SK-N-SH treated with all-trans-retinoic acid at 6 μM for 48 hours (cell line): ENCODE measurements at regions not wholly inside any gene's neighbourhood (a gene's known extent, or its start where the extent isn't known, plus 50 kb on each side); places are given as distances from the start of the nearest gene placed in this dataset.

Experiments
- CSDC2 ChIP-seq: fragments of 250-450 bp; sonication (Bioruptor Pico); IDR thresholded peaks from 2 replicates; pipeline ENCODE4 v1.5.0; 2020; ENCODE audit warnings: mild to moderate bottlenecking, moderate library complexity
- OSR1 ChIP-seq: fragments of 250-450 bp; sonication (Bioruptor Pico); IDR thresholded peaks from 2 replicates; pipeline ENCODE4 v1.8.0; 2022; ENCODE audit warnings: moderate library complexity, mild to moderate bottlenecking, inconsistent platforms
- ZC3H10 ChIP-seq: fragments of 250-450 bp; sonication (Bioruptor Pico); IDR thresholded peaks from 2 replicates; pipeline ENCODE4 v1.5.1; 2021; ENCODE audit warnings: mild to moderate bottlenecking, moderate library complexity
- ZNF565 ChIP-seq: fragments of 450-650 bp; formaldehyde crosslinking; conservative IDR thresholded peaks from 2 replicates; pipeline ENCODE4 v1.5.0; 2020; ENCODE audit warnings: low read depth, mild to moderate bottlenecking, moderate library complexity
- ZNF70 ChIP-seq: fragments of 450-650 bp; formaldehyde crosslinking; IDR thresholded peaks from 2 replicates; pipeline ENCODE4 v1.5.0; 2020; ENCODE audit warnings: mild to moderate bottlenecking, moderate library complexity
- TF ChIP-seq, protein P1 (sequence below): fragments of 250-450 bp; sonication (Bioruptor Pico); IDR thresholded peaks from 2 replicates; pipeline ENCODE4 v1.5.1; 2020; ENCODE audit warnings: low read depth, mild to moderate bottlenecking, moderate library complexity
- TF ChIP-seq, protein P2 (sequence below): fragments of 250-450 bp; sonication (Bioruptor Pico); IDR thresholded peaks from 2 replicates; pipeline ENCODE4 v1.8.0; 2021; ENCODE audit warnings: low read depth, mild to moderate bottlenecking, moderate library complexity, borderline replicate concordance

DNA sequence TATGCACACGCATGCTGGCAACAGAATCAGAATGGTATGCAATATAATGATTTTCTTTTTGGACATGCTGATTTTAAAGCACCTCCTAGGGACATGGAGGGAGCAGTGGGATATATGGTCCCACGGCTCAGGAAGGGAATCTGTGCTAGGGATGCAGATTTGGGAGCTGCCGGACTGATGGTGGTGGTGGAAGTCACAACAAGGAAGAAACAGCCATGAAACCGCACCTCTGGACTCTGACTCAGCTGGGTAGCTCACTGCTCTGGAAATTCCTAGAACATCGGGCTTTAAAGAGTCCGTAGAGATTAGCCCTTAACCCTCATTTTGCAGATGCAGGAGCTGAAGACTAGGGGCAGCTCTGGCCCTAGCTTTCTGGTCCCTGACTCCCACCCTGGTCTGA lies 364.3 kb upstream of the KLHL29 start:
- TF ChIP-seq ZC3H10 = no peak
- no peak for TF ChIP-seq ZNF565
- TF ChIP-seq, protein P1, sequence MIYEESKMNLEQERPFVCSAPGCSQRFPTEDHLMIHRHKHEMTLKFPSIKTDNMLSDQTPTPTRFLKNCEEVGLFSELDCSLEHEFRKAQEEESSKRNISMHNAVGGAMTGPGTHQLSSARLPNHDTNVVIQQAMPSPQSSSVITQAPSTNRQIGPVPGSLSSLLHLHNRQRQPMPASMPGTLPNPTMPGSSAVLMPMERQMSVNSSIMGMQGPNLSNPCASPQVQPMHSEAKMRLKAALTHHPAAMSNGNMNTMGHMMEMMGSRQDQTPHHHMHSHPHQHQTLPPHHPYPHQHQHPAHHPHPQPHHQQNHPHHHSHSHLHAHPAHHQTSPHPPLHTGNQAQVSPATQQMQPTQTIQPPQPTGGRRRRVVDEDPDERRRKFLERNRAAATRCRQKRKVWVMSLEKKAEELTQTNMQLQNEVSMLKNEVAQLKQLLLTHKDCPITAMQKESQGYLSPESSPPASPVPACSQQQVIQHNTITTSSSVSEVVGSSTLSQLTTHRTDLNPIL (CRISPR knock-in tag) = no peak
- no peak for TF ChIP-seq ZNF70 (CRISPR knock-in tag)
- no peak for TF ChIP-seq OSR1 (CRISPR knock-in tag)
- TF ChIP-seq, protein P2, sequence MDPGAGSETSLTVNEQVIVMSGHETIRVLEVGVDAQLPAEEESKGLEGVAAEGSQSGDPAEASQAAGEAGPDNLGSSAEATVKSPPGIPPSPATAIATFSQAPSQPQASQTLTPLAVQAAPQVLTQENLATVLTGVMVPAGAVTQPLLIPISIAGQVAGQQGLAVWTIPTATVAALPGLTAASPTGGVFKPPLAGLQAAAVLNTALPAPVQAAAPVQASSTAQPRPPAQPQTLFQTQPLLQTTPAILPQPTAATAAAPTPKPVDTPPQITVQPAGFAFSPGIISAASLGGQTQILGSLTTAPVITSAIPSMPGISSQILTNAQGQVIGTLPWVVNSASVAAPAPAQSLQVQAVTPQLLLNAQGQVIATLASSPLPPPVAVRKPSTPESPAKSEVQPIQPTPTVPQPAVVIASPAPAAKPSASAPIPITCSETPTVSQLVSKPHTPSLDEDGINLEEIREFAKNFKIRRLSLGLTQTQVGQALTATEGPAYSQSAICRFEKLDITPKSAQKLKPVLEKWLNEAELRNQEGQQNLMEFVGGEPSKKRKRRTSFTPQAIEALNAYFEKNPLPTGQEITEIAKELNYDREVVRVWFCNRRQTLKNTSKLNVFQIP (CRISPR knock-in tag) = no peak
- no peak for TF ChIP-seq CSDC2 (CRISPR knock-in tag)
